Ammon's horn (tissue), 1 donor: ENCODE measurements at regions not wholly inside any gene's neighbourhood (a gene's known extent, or its start where the extent isn't known, plus 50 kb on each side); places are given as distances from the start of the nearest gene placed in this dataset.
A peak's percentile ranks its signal among the peaks of the same experiment; 100 is the strongest.
"Not testable (repeated sequence)": the region's sequence is repeated elsewhere in the genome, so short reads cannot be mapped to it uniquely, and the experiment has no call there.

Experiments used
- DNase-seq: peaks from one replicate; pipeline ENCODE4 v3.0.0-alpha.2; 2016; ENCODE audit warnings: low spot score

DNA sequence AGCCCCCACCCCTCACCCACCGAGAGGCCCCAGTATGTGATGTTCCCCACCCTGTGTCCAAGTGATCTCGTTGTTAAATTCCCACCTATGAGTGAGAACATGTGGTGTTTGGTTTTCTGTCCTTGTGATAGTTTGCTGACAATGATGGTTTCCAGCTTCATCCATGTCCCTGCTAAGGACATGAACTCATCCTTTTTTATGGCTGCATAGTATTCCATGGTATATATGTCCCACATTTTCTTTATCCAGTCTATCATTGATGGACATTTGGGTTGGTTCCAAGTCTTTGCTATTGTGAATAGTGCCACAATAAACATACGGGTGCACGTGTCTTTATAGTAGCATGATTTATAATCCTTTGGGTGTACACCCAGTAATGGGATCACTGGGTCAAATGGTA, 79.2 kb downstream of the PXDC1 start:
- not testable (repeated sequence) for DNase-seq

DNA sequence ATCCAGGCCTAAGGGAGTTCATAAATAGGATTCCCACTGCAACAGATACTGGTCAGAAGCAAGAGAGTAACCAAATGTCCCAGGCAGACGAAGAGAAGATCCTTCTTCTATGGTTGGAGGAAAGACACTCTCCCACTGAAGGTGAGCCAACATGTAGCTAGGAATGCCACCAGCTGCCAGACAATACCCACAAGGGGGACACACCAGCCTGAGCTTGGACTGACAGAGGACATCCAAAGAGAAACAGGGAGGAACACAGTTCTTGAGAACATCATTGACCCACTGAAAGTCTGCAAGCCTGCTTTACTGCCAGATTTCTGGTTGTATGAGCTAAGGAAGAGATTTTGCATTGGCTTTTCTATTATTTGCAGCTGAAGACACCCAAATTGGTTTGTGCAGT, 80.1 kb downstream of the PXDC1 start:
- no peak for DNase-seq

DNA sequence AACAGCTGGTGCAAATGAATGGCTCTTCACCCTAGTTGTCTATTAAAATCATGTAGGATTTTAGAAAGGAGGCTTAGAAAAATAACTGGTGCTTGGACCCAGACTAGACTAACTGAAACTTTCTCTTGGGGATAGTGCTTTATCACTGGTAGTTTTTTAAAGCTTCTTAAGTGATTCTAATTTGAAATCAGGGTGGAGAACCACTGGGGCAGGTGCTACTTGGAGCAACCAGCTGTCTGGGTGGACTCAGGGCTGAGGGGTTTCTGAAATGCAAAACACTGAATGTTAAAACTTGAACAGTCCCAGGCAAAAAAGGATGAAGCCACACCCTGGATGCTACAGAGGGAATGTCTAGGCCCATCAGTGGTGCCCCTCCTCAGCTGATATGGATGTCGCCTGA, 81.2 kb downstream of the PXDC1 start:
- no peak for DNase-seq

DNA sequence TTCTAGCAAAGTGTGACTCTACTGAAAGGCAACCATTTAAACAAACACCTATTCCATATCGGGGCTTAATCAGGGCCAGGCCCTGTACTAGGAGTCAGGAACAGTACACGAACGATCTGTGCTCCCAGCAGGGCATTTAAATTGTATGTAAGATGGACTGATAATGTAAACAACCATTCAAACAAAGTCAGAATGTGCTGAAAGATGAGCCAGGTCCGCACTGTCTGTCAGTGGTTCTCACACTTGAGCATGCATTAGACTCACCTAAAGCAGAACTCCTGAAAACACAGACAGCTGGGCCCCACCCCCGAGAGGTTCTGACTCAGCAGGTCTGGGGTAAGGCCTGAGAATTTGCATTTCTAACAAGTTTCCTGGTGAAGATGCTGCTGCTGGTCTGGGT, 81.6 kb downstream of the PXDC1 start:
- DNase-seq, result no peak

DNA sequence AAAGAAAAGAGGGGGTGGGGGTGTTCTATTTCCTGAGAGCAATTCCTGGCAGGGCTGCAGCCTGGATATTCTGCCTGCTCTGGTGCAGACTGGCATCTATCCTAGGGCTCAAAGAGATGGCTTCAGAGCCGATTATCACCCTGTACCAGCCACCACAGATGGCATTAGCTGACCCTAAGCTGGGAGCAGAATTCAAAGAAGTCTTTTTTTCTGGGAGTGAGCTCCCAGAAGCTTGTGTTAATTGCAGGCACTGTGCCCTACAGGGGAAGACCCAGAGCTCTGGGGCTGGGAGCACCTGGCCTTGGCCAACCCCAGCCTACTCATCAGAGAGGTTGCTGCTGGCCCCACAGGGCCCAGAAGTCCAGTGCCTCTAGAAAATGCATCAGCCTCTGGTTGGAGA, 85.9 kb downstream of the PXDC1 start:
- peak; percentile 82 for DNase-seq

DNA sequence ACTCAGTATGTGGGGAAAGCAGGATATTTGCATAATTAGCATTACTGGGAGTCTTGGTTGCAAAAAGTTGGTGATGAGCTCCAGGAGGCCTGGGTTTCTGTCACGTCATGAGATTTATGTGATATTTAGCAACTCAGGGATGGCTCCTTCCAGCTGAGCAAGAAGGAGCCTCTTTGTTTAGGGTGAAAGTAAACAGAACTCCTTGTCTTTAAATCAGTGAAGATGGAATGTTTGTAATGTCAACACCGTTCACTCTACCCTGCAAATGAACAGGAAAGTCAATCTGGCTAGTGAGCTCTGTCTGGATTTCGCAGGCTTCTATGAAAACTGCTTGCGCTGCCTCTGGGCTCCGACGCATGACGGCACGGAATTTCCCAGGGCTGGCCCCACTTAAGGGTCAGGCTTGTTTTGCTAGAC, 86.9 kb downstream of the PXDC1 start:
- DNase-seq, result no peak

DNA sequence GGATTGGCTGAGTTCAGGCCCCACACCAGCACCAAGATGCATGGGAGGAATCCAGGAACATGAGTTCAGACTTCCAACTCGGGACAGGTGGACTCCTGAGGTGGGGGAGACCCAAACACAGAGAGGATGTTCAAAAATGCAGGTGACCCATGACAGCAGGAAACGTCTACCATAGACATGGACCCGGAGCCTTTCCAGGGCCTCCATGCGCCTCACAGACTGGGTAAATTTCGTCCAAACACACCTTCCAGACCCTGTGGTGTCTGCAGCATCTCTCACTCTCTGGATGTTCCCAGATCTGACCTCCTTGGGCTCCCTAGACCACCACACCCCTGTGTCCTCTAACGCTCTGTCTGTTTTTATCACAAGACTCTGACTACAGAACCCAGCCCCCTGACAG, 87.7 kb downstream of the PXDC1 start:
- no peak for DNase-seq

DNA sequence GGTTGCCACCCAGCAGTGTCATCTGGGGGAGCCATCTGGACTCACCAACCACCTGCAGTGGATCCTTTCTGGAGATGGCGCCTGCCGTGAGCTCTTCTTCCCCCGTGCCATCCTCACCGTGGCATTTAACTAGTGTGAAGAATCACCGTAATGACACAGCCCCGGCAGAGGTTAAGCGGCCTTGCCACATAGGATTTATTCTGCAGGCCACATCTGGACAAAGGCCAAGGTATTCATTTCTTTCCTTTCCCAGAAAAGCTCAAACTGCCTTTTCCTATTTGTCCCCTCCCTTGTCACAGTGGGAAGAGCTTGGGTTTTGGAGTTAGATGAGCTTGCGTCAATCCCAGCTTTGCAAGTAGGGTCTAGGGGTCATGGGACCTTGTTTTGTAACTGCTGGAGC, 88.4 kb downstream of the PXDC1 start:
- DNase-seq, result no peak

DNA sequence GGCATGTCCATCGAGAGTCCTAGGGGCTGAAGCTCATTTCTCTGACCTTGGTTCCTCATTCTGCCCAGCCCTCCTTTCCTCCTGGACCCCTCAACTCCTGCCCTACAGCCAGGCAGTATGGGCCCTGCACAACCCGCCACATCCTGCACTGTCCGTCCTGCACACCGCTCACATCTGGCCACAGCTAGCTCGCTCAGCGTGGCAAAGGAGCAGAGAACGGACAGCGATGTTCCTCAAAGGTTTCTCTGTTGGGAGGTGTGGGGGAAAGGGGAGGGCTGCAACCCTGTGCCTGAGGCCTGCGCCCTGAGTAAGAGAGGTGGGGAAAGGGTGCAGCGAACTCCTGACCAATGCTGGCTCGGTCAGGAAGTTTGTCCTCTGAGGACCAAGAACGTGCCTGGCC, 90.1 kb downstream of the PXDC1 start:
- no peak for DNase-seq

DNA sequence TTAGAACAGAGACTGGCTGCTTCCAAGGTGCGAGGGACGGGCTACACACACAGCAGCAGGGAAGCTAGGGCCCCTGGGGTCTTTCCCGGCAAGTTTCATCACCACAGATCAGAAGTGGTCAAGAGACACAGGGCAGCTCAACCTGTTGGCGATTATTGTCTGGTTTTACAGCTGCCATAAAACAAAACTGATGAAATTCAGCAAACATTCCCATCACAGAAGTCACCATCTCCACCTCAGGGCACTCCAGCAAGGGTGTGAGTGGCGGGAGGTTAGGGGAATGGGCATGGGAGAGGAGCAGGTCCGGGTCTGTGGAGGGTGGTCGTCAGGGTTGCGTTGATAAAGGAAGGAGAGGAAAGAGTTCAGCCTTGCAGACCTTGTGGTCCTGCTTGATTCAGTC, 91.0 kb downstream of the PXDC1 start:
- DNase-seq, result no peak

DNA sequence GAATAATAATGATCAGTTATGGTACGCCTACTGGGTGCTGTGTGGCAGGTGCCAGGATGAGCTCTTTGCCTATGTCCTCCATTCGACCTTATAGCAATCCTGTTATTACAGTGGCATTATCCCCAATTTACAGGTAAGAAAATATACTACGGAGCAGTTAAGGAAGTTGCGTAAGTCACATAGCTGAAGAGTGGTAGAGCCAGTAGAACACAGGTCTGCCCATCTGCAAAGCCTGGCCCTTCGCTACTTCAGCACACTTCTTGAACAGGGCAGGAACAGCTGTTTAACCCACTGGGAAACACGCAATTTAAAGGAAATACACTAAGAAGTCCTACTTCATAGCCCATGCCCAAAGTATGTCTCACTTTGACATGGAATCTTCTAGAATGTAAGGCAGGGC, 91.8 kb downstream of the PXDC1 start:
- no peak for DNase-seq

DNA sequence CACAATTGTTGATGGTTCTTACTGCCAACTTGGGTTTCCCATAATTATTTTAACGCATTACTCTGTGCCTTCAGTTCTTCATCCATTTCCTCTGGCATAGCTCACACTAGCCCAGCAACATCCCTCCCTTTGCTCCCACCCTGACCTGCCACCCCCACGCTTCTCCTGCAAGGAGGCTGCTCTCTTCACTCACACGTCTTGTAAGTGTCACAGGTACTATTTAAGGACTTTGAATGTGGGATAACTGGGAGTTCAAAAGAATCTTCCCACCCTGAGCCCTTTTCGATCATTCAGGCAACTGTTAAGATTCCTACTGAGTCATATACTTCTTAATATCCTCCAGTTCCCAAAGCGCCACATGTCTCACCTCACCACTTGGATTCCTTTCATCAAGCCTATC, 95.4 kb downstream of the PXDC1 start:
- DNase-seq, result no peak

DNA sequence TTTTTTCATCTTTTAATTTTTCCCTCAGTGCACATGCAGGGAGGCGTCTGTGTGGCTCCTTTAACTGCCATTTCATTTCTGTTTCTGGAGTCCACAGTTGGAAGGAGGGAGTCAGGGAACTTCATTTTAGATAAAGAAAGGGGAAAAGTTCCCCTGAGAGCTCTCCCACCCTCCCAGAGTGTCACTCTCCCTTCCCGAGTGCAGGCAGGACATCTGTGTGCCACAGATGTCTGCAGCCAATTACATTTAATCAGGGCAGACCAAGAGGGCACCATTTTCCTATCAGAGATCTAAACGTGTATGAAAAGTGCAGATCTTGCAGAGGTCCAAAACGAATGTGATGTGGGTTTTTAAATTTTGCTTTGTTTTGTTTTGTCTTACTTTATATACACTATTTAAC, 96.6 kb downstream of the PXDC1 start:
- no peak for DNase-seq

DNA sequence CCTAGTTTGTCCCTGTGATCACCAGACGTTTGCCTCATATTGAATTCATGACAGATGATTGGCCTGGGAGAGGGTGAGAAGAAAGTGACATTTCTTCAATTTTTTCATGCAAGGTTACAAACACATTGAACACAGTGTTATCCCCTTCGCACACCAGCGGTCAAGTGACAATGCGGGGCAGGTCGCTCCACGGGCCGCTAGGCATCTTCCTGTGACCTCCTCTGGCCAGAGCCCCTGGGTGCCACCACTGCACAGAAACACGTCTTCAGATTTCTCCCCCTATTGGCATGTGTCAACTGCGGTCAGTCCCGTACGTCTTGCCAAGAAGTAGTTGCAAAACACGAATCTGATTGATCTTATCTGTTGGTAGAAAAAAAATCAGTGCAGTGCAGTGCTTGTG, 97.1 kb downstream of the PXDC1 start:
- DNase-seq, result no peak

DNA sequence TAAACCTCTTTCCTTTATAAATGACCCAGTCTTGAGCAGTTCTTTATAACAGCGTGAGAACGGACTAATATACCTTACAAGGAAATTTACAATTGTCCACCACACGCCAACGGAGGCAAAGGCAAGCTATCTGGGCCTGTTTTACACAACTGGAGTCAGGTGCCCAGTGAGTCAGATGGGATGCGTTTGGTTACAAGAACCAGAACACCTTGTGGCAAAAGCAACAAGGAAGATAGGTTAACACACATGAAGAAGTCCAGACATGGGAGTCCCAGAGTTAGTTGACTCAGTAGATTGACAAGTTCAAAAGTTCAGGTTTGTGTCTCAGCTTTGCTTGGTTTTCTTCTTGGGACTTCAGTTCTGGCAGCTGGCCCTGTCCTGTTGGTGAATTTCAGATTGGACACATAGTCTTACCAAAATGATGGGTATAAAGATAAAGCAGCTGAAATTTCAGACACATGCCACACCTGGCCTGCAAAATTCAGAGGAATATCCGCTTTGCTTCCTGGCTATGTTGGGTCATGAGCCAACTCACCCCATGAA, 97.9 kb downstream of the PXDC1 start:
- no peak for DNase-seq

DNA sequence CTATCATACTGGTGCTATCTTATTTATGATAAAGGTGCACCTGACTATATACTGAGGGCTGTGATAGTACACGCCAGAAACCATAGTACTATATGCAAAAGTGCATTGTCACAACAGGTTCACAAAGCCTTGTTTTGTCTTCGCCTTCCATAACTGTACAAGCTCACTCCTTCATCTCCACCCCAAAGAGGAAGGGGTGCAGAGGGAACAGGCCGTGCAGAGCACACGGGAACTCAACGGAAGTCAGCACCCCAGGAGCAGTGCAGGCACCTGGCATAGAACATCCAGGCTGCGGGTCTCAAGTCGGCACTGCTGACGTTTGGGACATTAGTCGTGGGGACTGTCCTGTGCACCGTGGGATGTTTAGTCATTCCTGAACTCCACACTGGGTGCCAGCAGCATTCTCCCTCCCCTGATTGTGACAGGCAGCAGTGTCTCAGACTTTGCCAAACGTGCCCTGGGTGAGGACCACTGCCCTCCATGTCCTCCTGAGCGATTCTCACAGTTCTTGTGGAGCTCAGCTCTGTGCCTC, 99.7 kb downstream of the PXDC1 start:
- no peak for DNase-seq

DNA sequence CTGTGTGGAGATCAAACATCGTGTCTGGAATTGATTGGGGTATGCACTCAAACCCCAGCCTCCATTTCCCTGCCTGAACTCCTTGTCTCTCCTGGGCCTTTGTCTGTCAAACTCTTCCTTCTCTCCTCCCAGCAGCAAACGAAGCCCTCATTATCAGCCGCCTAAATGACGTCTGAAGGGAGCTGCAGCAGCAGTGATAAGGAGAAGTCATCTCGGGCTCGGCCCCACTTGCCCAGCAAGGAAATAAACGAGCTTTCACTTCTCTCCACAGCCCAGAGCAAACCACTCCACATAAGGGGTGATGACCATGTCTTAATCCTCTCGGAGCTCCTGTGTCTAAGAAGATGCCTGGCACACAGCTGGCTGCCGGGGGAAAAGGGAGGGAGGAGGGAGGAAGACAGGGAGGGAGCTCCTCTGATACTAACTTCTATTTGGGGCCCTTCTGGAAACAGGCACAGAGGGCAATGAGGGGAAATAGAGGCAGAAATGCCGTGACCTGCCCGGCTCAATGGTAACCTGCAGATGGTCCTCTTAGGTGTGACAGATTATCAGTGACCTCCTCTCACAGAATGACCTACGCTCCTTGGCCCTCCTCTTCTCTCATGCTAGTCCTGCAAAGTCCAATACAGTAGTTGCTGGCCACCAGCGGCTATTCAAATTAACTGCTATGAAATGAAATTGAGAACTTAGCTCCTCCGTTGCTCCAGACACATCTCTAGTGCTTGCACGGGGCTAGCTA, 100.4 kb downstream of the PXDC1 start:
- DNase-seq, result no peak

DNA sequence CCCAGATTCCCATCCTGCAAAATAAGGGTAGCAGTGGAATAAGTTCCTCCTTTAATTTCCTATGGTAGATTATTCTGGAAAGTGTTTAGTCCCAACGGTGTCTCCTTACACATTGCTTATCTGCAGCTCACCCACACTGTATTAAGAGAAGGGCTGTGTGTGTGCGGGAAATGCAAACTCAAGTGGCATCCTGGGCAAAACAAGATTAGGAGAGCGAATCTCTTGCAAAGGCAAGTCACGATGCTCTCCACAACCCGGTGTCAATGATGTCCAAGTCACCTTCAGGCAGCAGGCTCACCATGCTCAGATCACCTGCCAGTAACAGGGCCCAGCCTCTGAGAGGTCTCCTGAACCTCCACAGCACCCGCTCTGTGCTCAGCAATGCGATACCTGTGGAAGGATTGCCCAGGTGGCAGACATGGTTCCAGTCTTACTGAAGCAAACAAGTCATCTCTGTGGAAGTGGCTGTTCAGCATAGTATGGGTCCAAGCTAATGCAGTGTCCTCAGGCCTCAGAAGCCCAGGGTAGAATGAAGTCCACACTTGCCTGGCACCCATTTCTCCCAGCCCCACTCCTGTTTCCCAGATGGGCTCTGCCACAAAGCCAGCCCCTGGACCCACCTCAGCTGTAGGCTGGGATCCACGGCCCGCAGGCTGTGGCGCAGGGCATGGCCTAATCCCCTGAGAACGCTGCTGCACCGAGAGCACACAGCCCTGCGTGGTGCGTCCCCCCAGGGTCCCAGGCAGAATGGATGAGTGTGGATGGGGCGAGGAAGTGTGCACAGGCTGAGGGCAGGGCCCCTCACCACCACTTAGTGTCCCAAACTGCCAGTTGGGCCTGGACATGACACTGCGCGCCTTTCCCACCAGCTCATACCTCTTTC, 101.2 kb downstream of the PXDC1 start:
- DNase-seq, result no peak

DNA sequence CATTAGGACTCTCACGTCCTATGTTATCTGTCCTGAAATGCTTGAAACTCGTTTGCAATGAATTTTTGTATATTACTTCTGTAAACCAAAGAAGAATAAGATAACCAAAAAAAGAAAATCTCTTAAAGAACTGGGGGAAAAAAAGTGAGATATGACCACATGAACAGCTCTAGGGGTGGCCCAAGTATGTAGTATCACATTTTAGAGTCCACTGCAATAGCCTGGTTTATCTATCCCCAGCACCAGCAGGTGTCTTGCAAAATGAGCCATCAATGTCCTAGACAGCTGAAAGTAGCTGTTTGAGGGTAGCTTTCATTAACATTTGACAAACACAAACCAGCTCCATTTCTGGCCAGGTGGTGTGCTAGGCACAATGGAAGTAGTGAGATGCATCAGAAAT, 102.8 kb downstream of the PXDC1 start:
- no peak for DNase-seq

DNA sequence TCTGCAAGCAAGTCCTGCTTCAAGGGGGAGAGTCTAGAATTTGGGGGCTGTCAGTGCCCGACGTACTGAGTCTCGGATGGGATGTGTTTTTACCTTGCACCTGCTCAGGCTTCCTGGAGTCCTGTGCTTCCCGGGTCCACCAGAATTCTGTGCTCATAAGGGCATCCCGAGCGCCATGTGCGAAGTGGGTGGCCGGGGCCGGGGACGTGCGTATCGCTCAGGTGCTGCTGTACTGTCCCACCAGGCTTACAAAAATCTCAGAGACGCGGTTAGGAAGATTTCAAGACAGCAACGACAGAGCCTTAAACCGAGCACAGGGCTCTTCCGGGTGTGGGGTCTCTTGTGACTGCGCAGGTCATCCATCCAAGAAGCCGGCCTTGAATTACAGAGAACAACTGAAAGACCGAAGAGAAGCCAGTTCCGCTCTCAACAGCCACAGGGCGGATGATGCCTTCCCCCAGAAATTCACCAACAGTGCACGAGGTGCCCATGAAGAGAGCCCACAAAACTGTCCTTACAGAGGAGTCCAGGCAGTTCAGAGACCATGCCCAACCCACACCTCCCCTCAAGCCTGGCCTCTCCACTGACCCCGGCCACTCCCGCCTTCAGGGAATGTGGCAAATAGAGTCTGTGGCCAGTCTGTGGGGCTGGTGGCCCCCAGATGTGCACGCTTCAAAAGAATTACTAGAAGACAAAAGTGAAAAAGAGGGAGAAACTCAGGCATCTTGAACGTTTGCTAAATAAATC, 104.7 kb downstream of the PXDC1 start:
- DNase-seq, result no peak

DNA sequence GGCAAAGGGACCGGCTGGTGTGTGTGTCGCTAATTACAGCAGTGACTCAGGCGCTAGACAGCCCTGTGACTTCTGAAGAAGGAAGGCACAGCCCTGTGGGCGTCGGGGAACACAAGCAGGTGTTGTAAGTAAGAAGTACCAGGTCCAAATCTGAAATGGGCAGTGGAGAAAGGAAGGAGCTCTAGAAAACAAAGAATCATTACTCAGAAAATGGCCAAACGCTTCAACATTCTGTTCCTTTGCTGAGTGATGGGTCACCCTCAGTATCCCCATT, 106.8 kb downstream of the PXDC1 start:
- peak; percentile 41 for DNase-seq

DNA sequence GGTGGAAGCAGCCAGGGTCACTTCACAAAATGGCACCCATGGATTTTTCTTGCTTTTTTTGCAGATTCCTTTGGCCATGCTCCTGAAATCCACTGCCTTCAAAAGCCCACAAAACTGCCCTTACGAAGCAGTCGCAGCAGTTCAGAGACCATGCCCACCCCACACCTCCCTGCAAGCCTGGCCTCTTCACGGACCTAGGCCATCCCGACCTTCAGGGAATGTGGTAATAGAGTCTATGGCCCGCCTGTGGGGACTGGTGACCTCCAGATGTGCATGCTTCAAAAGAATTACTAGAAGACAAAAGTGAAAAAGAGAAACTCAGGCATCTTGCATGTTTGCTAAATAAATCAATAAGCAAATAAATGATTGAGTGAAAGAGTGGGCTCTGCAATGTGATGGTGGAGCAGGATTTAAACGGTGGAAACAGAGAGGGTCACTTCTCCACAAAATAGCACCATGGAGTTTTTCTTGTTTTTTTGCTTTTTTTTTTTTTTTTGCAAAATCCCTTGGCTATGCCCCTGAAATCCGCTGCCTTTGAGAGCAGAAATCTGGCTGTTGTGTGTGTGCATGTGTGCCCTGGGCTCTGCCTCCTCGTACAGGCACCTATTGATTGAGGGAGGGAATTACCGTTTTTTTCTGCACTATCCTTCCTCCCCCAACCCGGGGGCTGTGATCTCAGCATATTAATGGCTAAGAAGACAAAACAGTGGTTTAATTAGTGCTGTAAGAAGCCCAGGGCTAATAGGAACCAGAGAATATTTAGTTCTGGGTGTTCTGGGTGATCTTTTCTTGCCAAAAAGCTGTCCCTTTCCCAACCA, 107.4 kb downstream of the PXDC1 start:
- DNase-seq, result no peak
